Hematopoietic multipotent progenitor cell treated with erythropoietin and hydrocortisone succinate and interleukin-3 and kit ligand, for 6 days (in vitro differentiated cells): ENCODE measurements at regions not wholly inside any gene's neighbourhood (a gene's known extent, or its start where the extent isn't known, plus 50 kb on each side); places are given as distances from the start of the nearest gene placed in this dataset.

Source experiments
- DNase-seq: peaks from one replicate; pipeline ENCODE4 v3.0.0-alpha.2; 2015

GRCh38 chr1:234708700-234709395, 98.9 kb upstream of the IRF2BP2 start:
- DNase-seq, result no peak

- DNase-seq, result no peak
Observed at GRCh38 chr1:234707641-234708040, 97.7 kb upstream of the IRF2BP2 start.

GRCh38 chr1:234706931-234707330, 97.0 kb upstream of the IRF2BP2 start:
- DNase-seq, result no peak

- no peak for DNase-seq
Observed at GRCh38 chr1:234706199-234706598, 96.2 kb upstream of the IRF2BP2 start.

GRCh38 chr1:234705615-234706014, 95.6 kb upstream of the IRF2BP2 start:
- no peak for DNase-seq

- DNase-seq, result no peak
Observed at GRCh38 chr1:234704106-234704887, 94.3 kb upstream of the IRF2BP2 start.

- no peak for DNase-seq
Observed at GRCh38 chr1:234702342-234703000, 92.5 kb upstream of the IRF2BP2 start.

GRCh38 chr1:234701737-234702341, 91.9 kb upstream of the IRF2BP2 start:
- DNase-seq, result no peak

GRCh38 chr1:234699795-234700665, 90.1 kb upstream of the IRF2BP2 start:
- DNase-seq, result peak; percentile 55

GRCh38 chr1:234698686-234699085, 88.7 kb upstream of the IRF2BP2 start:
- DNase-seq, result no peak

GRCh38 chr1:234697741-234698140, 87.8 kb upstream of the IRF2BP2 start:
- DNase-seq, result no peak

- DNase-seq, result no peak
Observed at GRCh38 chr1:234697015-234697414, 87.0 kb upstream of the IRF2BP2 start.

GRCh38 chr1:234696148-234696576, 86.2 kb upstream of the IRF2BP2 start:
- no peak for DNase-seq

- DNase-seq, result no peak
Observed at GRCh38 chr1:234694661-234695060, 84.7 kb upstream of the IRF2BP2 start.

GRCh38 chr1:234692966-234693580, 83.1 kb upstream of the IRF2BP2 start:
- no peak for DNase-seq

- peak; percentile 32 for DNase-seq
Observed at GRCh38 chr1:234691567-234691966, 81.6 kb upstream of the IRF2BP2 start.

GRCh38 chr1:234690872-234691271, 80.9 kb upstream of the IRF2BP2 start:
- DNase-seq, result no peak

- no peak for DNase-seq
Observed at GRCh38 chr1:234689236-234689635, 79.3 kb upstream of the IRF2BP2 start.

GRCh38 chr1:234687011-234687410, 77.0 kb upstream of the IRF2BP2 start:
- no peak for DNase-seq

- DNase-seq, result peak; percentile 54
Observed at GRCh38 chr1:234686035-234686434, 76.1 kb upstream of the IRF2BP2 start.

- no peak for DNase-seq
Observed at GRCh38 chr1:234684856-234685255, 74.9 kb upstream of the IRF2BP2 start.
